NB4 (cell line): ENCODE measurements at regions not wholly inside any gene's neighbourhood (a gene's known extent, or its start where the extent isn't known, plus 50 kb on each side); places are given as distances from the start of the nearest gene placed in this dataset.

Experiments used
- MYC ChIP-seq: IDR thresholded peaks from 2 replicates; pipeline ENCODE4 v1.6.1; 2011; ENCODE audit warnings: low read depth, low read length
- POLR2A ChIP-seq: IDR thresholded peaks from 2 replicates; pipeline ENCODE4 v1.6.1; 2011; ENCODE audit warnings: mild to moderate bottlenecking; ENCODE audit not compliant: insufficient read length; ENCODE audit errors: extremely low read depth
- TF ChIP-seq, protein P1 (sequence below): IDR thresholded peaks from one replicate; pipeline ENCODE4 v1.5.1; 2012; ENCODE audit warnings: low read depth, low read length
- TF ChIP-seq, protein P2 (sequence below): IDR thresholded peaks from 2 replicates; pipeline ENCODE4 v1.6.1; 2011; ENCODE audit warnings: low read depth, low read length

DNA sequence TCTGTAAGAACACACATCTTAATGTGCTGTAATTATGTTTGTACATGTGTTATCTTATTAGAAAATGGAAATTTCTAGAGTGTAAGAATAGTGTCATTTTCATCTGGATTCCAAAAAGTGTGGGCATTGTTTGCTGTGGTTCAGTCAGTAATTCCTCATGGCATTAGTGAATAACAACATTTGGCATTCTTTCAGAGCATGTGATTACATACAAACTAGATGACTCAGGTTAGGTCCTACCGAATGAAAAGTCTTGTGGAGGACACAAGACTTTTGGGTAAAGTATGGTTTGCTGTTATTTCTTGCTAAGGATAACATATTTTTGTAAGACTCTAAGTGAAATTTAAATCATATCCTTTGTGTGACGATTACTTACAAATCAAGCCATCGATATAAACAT is 593.1 kb upstream of the NRXN1 start:
- TF ChIP-seq, protein P1, sequence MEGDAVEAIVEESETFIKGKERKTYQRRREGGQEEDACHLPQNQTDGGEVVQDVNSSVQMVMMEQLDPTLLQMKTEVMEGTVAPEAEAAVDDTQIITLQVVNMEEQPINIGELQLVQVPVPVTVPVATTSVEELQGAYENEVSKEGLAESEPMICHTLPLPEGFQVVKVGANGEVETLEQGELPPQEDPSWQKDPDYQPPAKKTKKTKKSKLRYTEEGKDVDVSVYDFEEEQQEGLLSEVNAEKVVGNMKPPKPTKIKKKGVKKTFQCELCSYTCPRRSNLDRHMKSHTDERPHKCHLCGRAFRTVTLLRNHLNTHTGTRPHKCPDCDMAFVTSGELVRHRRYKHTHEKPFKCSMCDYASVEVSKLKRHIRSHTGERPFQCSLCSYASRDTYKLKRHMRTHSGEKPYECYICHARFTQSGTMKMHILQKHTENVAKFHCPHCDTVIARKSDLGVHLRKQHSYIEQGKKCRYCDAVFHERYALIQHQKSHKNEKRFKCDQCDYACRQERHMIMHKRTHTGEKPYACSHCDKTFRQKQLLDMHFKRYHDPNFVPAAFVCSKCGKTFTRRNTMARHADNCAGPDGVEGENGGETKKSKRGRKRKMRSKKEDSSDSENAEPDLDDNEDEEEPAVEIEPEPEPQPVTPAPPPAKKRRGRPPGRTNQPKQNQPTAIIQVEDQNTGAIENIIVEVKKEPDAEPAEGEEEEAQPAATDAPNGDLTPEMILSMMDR = no peak
- TF ChIP-seq POLR2A = no peak
- TF ChIP-seq, protein P2, sequence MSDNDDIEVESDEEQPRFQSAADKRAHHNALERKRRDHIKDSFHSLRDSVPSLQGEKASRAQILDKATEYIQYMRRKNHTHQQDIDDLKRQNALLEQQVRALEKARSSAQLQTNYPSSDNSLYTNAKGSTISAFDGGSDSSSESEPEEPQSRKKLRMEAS = no peak
- no peak for TF ChIP-seq MYC
